Psoas muscle (tissue), 7 donors: ENCODE measurements at regions not wholly inside any gene's neighbourhood (a gene's known extent, or its start where the extent isn't known, plus 50 kb on each side); places are given as distances from the start of the nearest gene placed in this dataset.
A peak's percentile ranks its signal among the peaks of the same experiment; 100 is the strongest.

Experiments used
- ATAC-seq, 4 donors: fragments of 200-7000 bp; cut with Tn5 transposase; one replicate each; pipeline ENCODE4 v1.9.1; 2020; ENCODE audit warnings: moderate library complexity in 3 of 4, mild to moderate bottlenecking in 2 of 4
- DNase-seq, 2 donors: peaks; one replicate each; pipeline ENCODE4 v3.0.0-alpha.2; 2020
- H3K27ac ChIP-seq: fragments of 200-600 bp; one replicate; pipeline ENCODE4 v1.8.0; 2022
- H3K27me3 ChIP-seq, 3 donors: fragments of 200-600 bp in 1 of 3; one replicate each; pipeline versions ENCODE4 v1.6.1 to v1.8.0; 2013 to 2022; ENCODE audit warnings: low read length in 2 of 3, mild to moderate bottlenecking in 2 of 3, moderate library complexity in 1 of 3; ENCODE audit not compliant: insufficient read depth in 3 of 3
- H3K36me3 ChIP-seq, 2 donors: fragments of 200-600 bp in 1 of 2; one replicate each; pipeline versions ENCODE4 v1.6.1 to v1.8.0; 2013 to 2022; ENCODE audit warnings: low read depth in 1 of 2, mild to moderate bottlenecking in 1 of 2, moderate library complexity in 1 of 2; ENCODE audit not compliant: insufficient read depth in 1 of 2
- H3K4me1 ChIP-seq: fragments of 200-600 bp; one replicate; pipeline ENCODE4 v1.8.0; 2022
- H3K4me3 ChIP-seq: fragments of 200-600 bp; one replicate; pipeline ENCODE4 v1.8.0; 2022; ENCODE audit warnings: mild to moderate bottlenecking
- H3K9me3 ChIP-seq: fragments of 200-600 bp; one replicate; pipeline ENCODE4 v1.8.0; 2022
- CTCF ChIP-seq: fragments of 200-600 bp; IDR thresholded peaks from one replicate; pipeline ENCODE4 v1.8.0; 2022; ENCODE audit warnings: antibody characterized with exemption
- WGBS, 3 donors: extraction: QIAGEN DNeasy Blood & Tissue Kit; methylation state at CpG; one replicate each; pipeline versions ENCODE4 v1.1.6 to v1.1.7; 2013; 5-methylcytosine and 5-hydroxymethylcytosine counted together
- intact Hi-C, 2 donors: fragments of 100-400 bp; cut with DNase I; formaldehyde crosslinking; loops; one replicate each; pipeline versions ENCODE4 v1.11.0 to v1.14.2; 2022
- donor health status: healthy with polysubstance abuse.
- donor health status: DM: no; HTN: no; CAD: no; lungs with moderate emphysema.
- donor health status: Bipolar disorder and iron deficiency.
- donor health status: healthy.
- donor health status: DM: yes; HTN: yes; CAD: no.
- donor health status: DM: no; HTN: no; CAD: no.
- donor health status: DM: yes; HTN: yes; CAD: no.

- Histone ChIP-seq H3K27me3 (peaks cover 0 to 3% (median 2%) of the 10 kb centered on the region in 3 donors), H3K27ac (peak overlapping the region; percentile 31), H3K9me3 (no peaks in the 10 kb centered on the region), H3K36me3 (no peaks in the 10 kb centered on the region), H3K4me3 (no peak overlapping the region), H3K4me1 (peaks cover 5% of the 10 kb centered on the region)
- TF ChIP-seq CTCF = no peak
- WGBS, 3 donors = 58 to 64% (median 60%) methylated on average over 6 of the region's 6 CpGs
- intact Hi-C loops = no loop called here
- no peak for ATAC-seq
- DNase-seq = no peak
These were observed 64.1 kb upstream of the SIRPA start for GRCh38 chr20:1831096-1831495.

DNA sequence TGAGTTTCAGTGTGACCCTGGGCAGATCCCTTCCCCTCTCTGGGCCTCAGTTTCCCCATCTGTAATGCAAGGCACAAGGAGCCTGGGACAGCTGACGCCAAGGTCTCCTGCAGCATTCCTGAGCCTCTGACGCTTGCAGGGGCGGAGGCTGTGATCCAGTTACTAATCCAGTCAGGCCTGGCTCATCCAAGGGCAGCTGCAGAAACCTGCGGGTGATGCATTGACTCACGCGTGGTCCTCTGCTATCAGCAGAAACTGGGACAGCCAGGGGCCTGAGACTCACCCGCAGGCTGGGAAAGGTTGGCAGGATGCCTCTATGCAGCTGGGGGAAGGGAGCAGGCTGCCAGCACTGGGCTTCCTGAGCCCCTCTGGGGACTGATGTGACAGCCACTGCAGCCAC, 65.0 kb upstream of the SIRPA start:
- DNase-seq (peak; percentile 76 to 79), ATAC-seq (peak; percentile 87 to 93 (median 92))
- Histone ChIP-seq H3K27me3 (peaks cover 0 to 3% (median 2%) of the 10 kb centered on the region in 3 donors), H3K36me3 (no peaks in the 10 kb centered on the region), H3K4me3 (no peak overlapping the region), H3K9me3 (no peaks in the 10 kb centered on the region), H3K27ac (peak overlapping the region; percentile 31), H3K4me1 (peaks cover 5% of the 10 kb centered on the region)
- intact Hi-C loops = no loop called here
- no peak for TF ChIP-seq CTCF
- 17 to 32% (median 19%) methylated on average over 6 to 7 of the region's 7 CpGs for WGBS, 3 donors

DNA sequence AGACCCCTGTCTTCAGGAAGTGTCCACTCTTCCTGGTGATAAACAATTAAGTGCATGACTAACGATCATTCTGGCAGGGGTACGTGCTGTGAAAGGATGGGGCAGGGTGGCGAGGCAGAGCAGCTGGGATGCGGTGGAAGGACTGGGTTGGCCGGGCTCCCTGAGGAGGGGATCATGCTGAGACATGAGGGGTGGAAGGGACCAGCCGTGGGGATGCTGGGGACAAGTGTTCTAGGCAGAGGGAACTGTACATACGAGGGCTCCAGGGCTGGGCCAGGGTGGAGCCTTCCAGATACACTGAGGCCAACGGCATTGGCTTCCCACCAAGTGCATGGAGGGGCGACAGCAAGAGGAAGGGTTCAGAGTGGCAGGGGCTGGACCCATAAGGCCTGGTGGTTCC, 65.7 kb upstream of the SIRPA start:
- no peak for TF ChIP-seq CTCF
- intact Hi-C loops = no loop called here
- no peaks in the 10 kb centered on the region for H3K9me3 ChIP-seq
- 47 to 65% (median 56%) methylated on average over 9 of the region's 9 CpGs for WGBS, 3 donors
- DNase-seq (no peak), ATAC-seq (no peak)
- no peak overlapping the region for H3K27ac ChIP-seq
- H3K27me3 ChIP-seq = peaks cover 0 to 2% (median 0%) of the 10 kb centered on the region in 3 donors
- H3K4me1 ChIP-seq = peaks cover 5% of the 10 kb centered on the region
- H3K4me3 ChIP-seq = no peak overlapping the region
- no peaks in the 10 kb centered on the region for H3K36me3 ChIP-seq

- H3K9me3 ChIP-seq = no peaks in the 10 kb centered on the region
- 56 to 73% (median 68%) methylated on average over 1 of the region's 1 CpG for WGBS, 3 donors
- H3K36me3 ChIP-seq = no peaks in the 10 kb centered on the region
- no peak for ATAC-seq
- peaks cover 5% of the 10 kb centered on the region for H3K4me1 ChIP-seq
- no peak overlapping the region for H3K27ac ChIP-seq
- DNase-seq = no peak
- intact Hi-C loops = no loop called here
- peaks cover 0 to 2% (median 0%) of the 10 kb centered on the region in 3 donors for H3K27me3 ChIP-seq
- H3K4me3 ChIP-seq = no peak overlapping the region
- no peak for TF ChIP-seq CTCF
These were observed 66.4 kb upstream of the SIRPA start for GRCh38 chr20:1828786-1829131.
